ENCODE measurements at regions not wholly inside any gene's neighbourhood (a gene's known extent, or its start where the extent isn't known, plus 50 kb on each side); places are given as distances from the start of the nearest gene placed in this dataset.
"Not testable (repeated sequence)": the region's sequence is repeated elsewhere in the genome, so short reads cannot be mapped to it uniquely, and the experiment has no call there.

- no peak overlapping the region for H3K27ac ChIP-seq (replicated peaks; ENCODE audit: low read length)
- no peak overlapping the region for H3K4me2 ChIP-seq (ENCODE audit: insufficient read depth, low read length, poor library complexity, severe bottlenecking)
- H2BK120ac ChIP-seq (ENCODE audit: low read depth, low read length): no peak overlapping the region
- H3K9me3 ChIP-seq (replicated peaks in 1 of 2; ENCODE audit: control insufficient read depth in 2 of 2, insufficient read depth in 1 of 2, low read depth in 1 of 2, low read length in 2 of 2): peaks cover 0 to 7% of the 10 kb centered on the region in 2 donors
- no peak overlapping the region for H3K14ac ChIP-seq (ENCODE audit: low read length)
- H3K4me3 ChIP-seq (ENCODE audit: low read length in 2 of 2): no peak overlapping the region
- no peaks in the 10 kb centered on the region for H3K27me3 ChIP-seq (ENCODE audit: control insufficient read depth in 3 of 3, insufficient read depth in 3 of 3, low read depth in 1 of 3, low read length in 3 of 3)
- H2BK12ac ChIP-seq (ENCODE audit: low read length): no peak overlapping the region
- H3K36me3 ChIP-seq (replicated peaks in 1 of 2; ENCODE audit: control insufficient read depth in 2 of 2, insufficient read depth in 2 of 2, low read length in 2 of 2): no peaks in the 10 kb centered on the region
- H3K79me1 ChIP-seq (ENCODE audit: low read depth, low read length): no peaks in the 10 kb centered on the region
- no peak overlapping the region for H2AK5ac ChIP-seq (ENCODE audit: low read depth, low read length)
- H2BK5ac ChIP-seq (ENCODE audit: low read length): no peak overlapping the region
- H3K4ac ChIP-seq (ENCODE audit: low read length): no peak overlapping the region
- H4K91ac ChIP-seq (ENCODE audit: low read depth, low read length, poor library complexity): no peak overlapping the region
- no peak overlapping the region for H4K8ac ChIP-seq (ENCODE audit: low read depth, low read length)
- no peak for DNase-seq (ENCODE audit: low spot score)
- H3K4me1 ChIP-seq (ENCODE audit: control insufficient read depth in 2 of 2, insufficient read depth in 1 of 2, low read depth in 1 of 2, low read length in 2 of 2): no peaks in the 10 kb centered on the region
- no peak overlapping the region for H3K9ac ChIP-seq (ENCODE audit: low read depth, low read length, poor library complexity)
- no CpG with 5 or more reads among the region's 4 CpGs for WGBS, 2 donors (ENCODE audit: extremely low coverage in 2 of 2, insufficient read length in 2 of 2, insufficient replicate concordance in 1 of 2)
- no peak overlapping the region for H2BK15ac ChIP-seq (ENCODE audit: low read length)
- no peak overlapping the region for H3K23ac ChIP-seq (ENCODE audit: low read depth, low read length, poor library complexity)
- no peak overlapping the region for H3K18ac ChIP-seq (ENCODE audit: low read length)
- H2AFZ ChIP-seq (ENCODE audit: low read length): no peak overlapping the region
Measured at GRCh38 chr13:80524447-80525215, 183.7 kb upstream of the SPRY2 start.

- Histone ChIP-seq H3K14ac (ENCODE audit: low read length) (no peak overlapping the region), H2BK15ac (ENCODE audit: low read length) (no peak overlapping the region), H3K27ac (replicated peaks; ENCODE audit: low read length) (no peak overlapping the region), H3K9me3 (replicated peaks in 1 of 2; ENCODE audit: control insufficient read depth in 2 of 2, insufficient read depth in 1 of 2, low read depth in 1 of 2, low read length in 2 of 2) (peaks cover 0 to 4% of the 10 kb centered on the region in 2 donors), H2AK5ac (ENCODE audit: low read depth, low read length) (no peak overlapping the region), H3K36me3 (replicated peaks in 1 of 2; ENCODE audit: control insufficient read depth in 2 of 2, insufficient read depth in 2 of 2, low read length in 2 of 2) (no peaks in the 10 kb centered on the region), H3K4ac (ENCODE audit: low read length) (no peak overlapping the region), H3K79me1 (ENCODE audit: low read depth, low read length) (no peaks in the 10 kb centered on the region), H3K18ac (ENCODE audit: low read length) (no peak overlapping the region), H2BK5ac (ENCODE audit: low read length) (no peak overlapping the region), H3K9ac (ENCODE audit: low read depth, low read length, poor library complexity) (no peak overlapping the region), H3K27me3 (ENCODE audit: control insufficient read depth in 3 of 3, insufficient read depth in 3 of 3, low read depth in 1 of 3, low read length in 3 of 3) (no peaks in the 10 kb centered on the region), H3K4me3 (ENCODE audit: low read length in 2 of 2) (no peak overlapping the region), H4K91ac (ENCODE audit: low read depth, low read length, poor library complexity) (no peak overlapping the region), H3K4me1 (ENCODE audit: control insufficient read depth in 2 of 2, insufficient read depth in 1 of 2, low read depth in 1 of 2, low read length in 2 of 2) (no peaks in the 10 kb centered on the region), H2BK12ac (ENCODE audit: low read length) (no peak overlapping the region), H4K8ac (ENCODE audit: low read depth, low read length) (no peak overlapping the region), H3K4me2 (ENCODE audit: insufficient read depth, low read length, poor library complexity, severe bottlenecking) (no peak overlapping the region), H3K23ac (ENCODE audit: low read depth, low read length, poor library complexity) (no peak overlapping the region), H2AFZ (ENCODE audit: low read length) (no peak overlapping the region), H2BK120ac (ENCODE audit: low read depth, low read length) (no peak overlapping the region)
- no CpG with 5 or more reads among the region's 1 CpG for WGBS, 2 donors (ENCODE audit: extremely low coverage in 2 of 2, insufficient read length in 2 of 2, insufficient replicate concordance in 1 of 2)
- DNase-seq (ENCODE audit: low spot score): peak; percentile 23
Measured at GRCh38 chr13:80523134-80523533, 182.2 kb upstream of the SPRY2 start.

- not testable (repeated sequence) for H2BK120ac ChIP-seq (ENCODE audit: low read depth, low read length); H2AFZ ChIP-seq (ENCODE audit: low read length); H3K36me3 ChIP-seq (replicated peaks in 1 of 2; ENCODE audit: control insufficient read depth in 2 of 2, insufficient read depth in 2 of 2, low read length in 2 of 2); H3K9me3 ChIP-seq (replicated peaks in 1 of 2; ENCODE audit: control insufficient read depth in 2 of 2, insufficient read depth in 1 of 2, low read depth in 1 of 2, low read length in 2 of 2); H3K4ac ChIP-seq (ENCODE audit: low read length); H2BK15ac ChIP-seq (ENCODE audit: low read length); H2BK5ac ChIP-seq (ENCODE audit: low read length); H3K27me3 ChIP-seq (ENCODE audit: control insufficient read depth in 3 of 3, insufficient read depth in 3 of 3, low read depth in 1 of 3, low read length in 3 of 3); H3K14ac ChIP-seq (ENCODE audit: low read length); H3K9ac ChIP-seq (ENCODE audit: low read depth, low read length, poor library complexity); H3K4me3 ChIP-seq (ENCODE audit: low read length in 2 of 2); H3K27ac ChIP-seq (replicated peaks; ENCODE audit: low read length); H4K91ac ChIP-seq (ENCODE audit: low read depth, low read length, poor library complexity); H3K18ac ChIP-seq (ENCODE audit: low read length); DNase-seq (ENCODE audit: low spot score); H2BK12ac ChIP-seq (ENCODE audit: low read length); H4K8ac ChIP-seq (ENCODE audit: low read depth, low read length); H3K4me1 ChIP-seq (ENCODE audit: control insufficient read depth in 2 of 2, insufficient read depth in 1 of 2, low read depth in 1 of 2, low read length in 2 of 2); H3K4me2 ChIP-seq (ENCODE audit: insufficient read depth, low read length, poor library complexity, severe bottlenecking); H3K79me1 ChIP-seq (ENCODE audit: low read depth, low read length); H3K23ac ChIP-seq (ENCODE audit: low read depth, low read length, poor library complexity); H2AK5ac ChIP-seq (ENCODE audit: low read depth, low read length)
- no CpG with 5 or more reads among the region's 1 CpG for WGBS, 2 donors (ENCODE audit: extremely low coverage in 2 of 2, insufficient read length in 2 of 2, insufficient replicate concordance in 1 of 2)
Measured at GRCh38 chr13:80522463-80522862, 181.5 kb upstream of the SPRY2 start.

- Histone ChIP-seq H3K27ac (replicated peaks; ENCODE audit: low read length) (no peak overlapping the region), H3K4me3 (ENCODE audit: low read length in 2 of 2) (no peak overlapping the region), H3K23ac (ENCODE audit: low read depth, low read length, poor library complexity) (no peak overlapping the region), H3K18ac (ENCODE audit: low read length) (no peak overlapping the region), H3K9me3 (replicated peaks in 1 of 2; ENCODE audit: control insufficient read depth in 2 of 2, insufficient read depth in 1 of 2, low read depth in 1 of 2, low read length in 2 of 2) (peaks cover 4 to 26% of the 10 kb centered on the region in 2 donors), H4K8ac (ENCODE audit: low read depth, low read length) (no peak overlapping the region), H4K91ac (ENCODE audit: low read depth, low read length, poor library complexity) (no peak overlapping the region), H2BK12ac (ENCODE audit: low read length) (no peak overlapping the region), H2BK120ac (ENCODE audit: low read depth, low read length) (no peak overlapping the region), H2AFZ (ENCODE audit: low read length) (no peak overlapping the region), H3K4me2 (ENCODE audit: insufficient read depth, low read length, poor library complexity, severe bottlenecking) (no peak overlapping the region), H3K36me3 (replicated peaks in 1 of 2; ENCODE audit: control insufficient read depth in 2 of 2, insufficient read depth in 2 of 2, low read length in 2 of 2) (no peaks in the 10 kb centered on the region), H3K14ac (ENCODE audit: low read length) (no peak overlapping the region), H2BK15ac (ENCODE audit: low read length) (no peak overlapping the region), H2AK5ac (ENCODE audit: low read depth, low read length) (no peak overlapping the region), H3K27me3 (ENCODE audit: control insufficient read depth in 3 of 3, insufficient read depth in 3 of 3, low read depth in 1 of 3, low read length in 3 of 3) (no peaks in the 10 kb centered on the region), H3K9ac (ENCODE audit: low read depth, low read length, poor library complexity) (no peak overlapping the region), H3K4me1 (ENCODE audit: control insufficient read depth in 2 of 2, insufficient read depth in 1 of 2, low read depth in 1 of 2, low read length in 2 of 2) (no peaks in the 10 kb centered on the region), H3K4ac (ENCODE audit: low read length) (no peak overlapping the region), H3K79me1 (ENCODE audit: low read depth, low read length) (no peaks in the 10 kb centered on the region), H2BK5ac (ENCODE audit: low read length) (no peak overlapping the region)
- WGBS, 2 donors (ENCODE audit: extremely low coverage in 2 of 2, insufficient read length in 2 of 2, insufficient replicate concordance in 1 of 2): no CpG with 5 or more reads among the region's 8 CpGs
- no peak for DNase-seq (ENCODE audit: low spot score)
Measured at GRCh38 chr13:80516818-80517348, 176.0 kb upstream of the SPRY2 start.

All from neuronal stem cell (in vitro differentiated cells).